Adrenal gland (tissue), 9 donors: ENCODE measurements at regions not wholly inside any gene's neighbourhood (a gene's known extent, or its start where the extent isn't known, plus 50 kb on each side); places are given as distances from the start of the nearest gene placed in this dataset.

ENCODE experiments used
- DNase-seq, 7 donors: peaks; one replicate each; pipeline ENCODE4 v3.0.0-alpha.2; 2019 to 2020
- H3K27ac ChIP-seq, 5 donors: fragments of 200-600 bp; sonication (generic) in 4 of 5; 1 replicate in 3 of 5; 2 replicates in 2 of 5; pipeline versions ENCODE4 v1.5.1 to v1.8.0; 2016 to 2020; ENCODE audit warnings: mild to moderate bottlenecking in 1 of 5
- H3K27me3 ChIP-seq: fragments of 200-600 bp; 2 replicates; pipeline ENCODE4 v1.8.0; 2021
- H3K36me3 ChIP-seq, 2 donors: fragments of 200-600 bp; replicated peaks in 1 of 2; 1 replicate in 1 of 2; 2 replicates in 1 of 2; pipeline versions ENCODE4 v1.5.1 to v1.8.0; 2018 to 2022
- H3K4me1 ChIP-seq, 2 donors: fragments of 200-600 bp; replicated peaks in 1 of 2; 1 replicate in 1 of 2; 2 replicates in 1 of 2; pipeline versions ENCODE4 v1.5.1 to v1.8.0; 2018 to 2021
- H3K4me3 ChIP-seq, 4 donors: fragments of 200-600 bp; sonication (generic) in 3 of 4; one replicate each; pipeline ENCODE4 v1.5.1; 2016 to 2018
- H3K9me3 ChIP-seq, 3 donors: fragments of 200-600 bp; sonication (generic) in 1 of 3; replicated peaks in 1 of 3; 1 replicate in 2 of 3; 2 replicates in 1 of 3; pipeline versions ENCODE4 v1.5.1 to v1.8.0; 2016 to 2021
- CTCF ChIP-seq, 6 experiments: fragments of 450-650 bp in 4 of 6; fragments of 200-600 bp in 2 of 6; sonication (generic) in 1 of 6; IDR thresholded peaks; 1 replicate in 5 of 6; 2 replicates in 1 of 6; pipeline versions ENCODE4 v1.5.1 to v1.8.0; 2016 to 2021; ENCODE audit warnings: antibody characterized with exemption in 6 of 6, mild to moderate bottlenecking in 2 of 6, moderate library complexity in 1 of 6
- POLR2A ChIP-seq, 2 donors: fragments of 450-650 bp; IDR thresholded peaks; one replicate each; pipeline ENCODE4 v1.6.1; 2017; ENCODE audit warnings: antibody characterized with exemption in 2 of 2, mild to moderate bottlenecking in 2 of 2, moderate library complexity in 1 of 2
- WGBS, 4 donors: extraction: QIAGEN DNeasy Blood & Tissue Kit in 2 of 4; methylation state at CpG; one replicate each; pipeline versions ENCODE4 v1.1.5 to v1.1.7; 2013 to 2017; 5-methylcytosine and 5-hydroxymethylcytosine counted together
- intact Hi-C, 2 donors: fragments of 100-400 bp; cut with DNase I; formaldehyde crosslinking; loops; one replicate each; pipeline versions ENCODE4 v1.14.1 to v1.15.0; 2022 to 2023
- donor health status: healthy with polysubstance abuse.
- donor health status: Bipolar disorder and iron deficiency.
- donor health status: DM: yes; HTN: yes; CAD: no.
- donor health status: DM: no; HTN: no; CAD: no.
- donor health status: DM: no; HTN: no; CAD: no.

GRCh38 chr2:129190494-129190893 is 789.0 kb upstream of the RAB6C start:
- H3K9me3 ChIP-seq = peaks cover 0 to 6% (median 0%) of the 10 kb centered on the region in 3 donors
- no peak overlapping the region for H3K4me3 ChIP-seq
- no peak for TF ChIP-seq CTCF (IDR thresholded peaks at IDR 0.05)
- no peak for TF ChIP-seq POLR2A (IDR thresholded peaks at IDR 0.05)
- no peak for DNase-seq
- H3K27ac ChIP-seq = no peak overlapping the region
- WGBS, 4 donors = 85 to 90% (median 88%) methylated on average over 6 of the region's 6 CpGs
- intact Hi-C loops = no loop called here
- H3K27me3 ChIP-seq = no peaks in the 10 kb centered on the region
- no peaks in the 10 kb centered on the region for H3K36me3 ChIP-seq
- no peaks in the 10 kb centered on the region for H3K4me1 ChIP-seq

- intact Hi-C loops = no loop called here
- Histone ChIP-seq H3K36me3 (no peaks in the 10 kb centered on the region), H3K4me1 (no peaks in the 10 kb centered on the region), H3K27me3 (no peaks in the 10 kb centered on the region), H3K9me3 (no peaks in the 10 kb centered on the region), H3K4me3 (no peak overlapping the region), H3K27ac (no peak overlapping the region)
- WGBS, 4 donors = 76 to 84% (median 80%) methylated on average over 3 to 4 of the region's 4 CpGs
- no peak for DNase-seq
- no peak for TF ChIP-seq POLR2A (IDR thresholded peaks at IDR 0.05)
- no peak for TF ChIP-seq CTCF (IDR thresholded peaks at IDR 0.05)
Measured at GRCh38 chr2:129191530-129191929, 787.9 kb upstream of the RAB6C start.

GRCh38 chr2:129192117-129192516 is 787.3 kb upstream of the RAB6C start:
- H3K27me3 ChIP-seq = no peaks in the 10 kb centered on the region
- intact Hi-C loops = no loop called here
- H3K4me3 ChIP-seq = no peak overlapping the region
- H3K36me3 ChIP-seq = no peaks in the 10 kb centered on the region
- TF ChIP-seq CTCF (IDR thresholded peaks at IDR 0.05) (no peak), POLR2A (IDR thresholded peaks at IDR 0.05) (no peak)
- H3K9me3 ChIP-seq = no peaks in the 10 kb centered on the region
- no peak overlapping the region for H3K27ac ChIP-seq
- 80 to 90% (median 87%) methylated on average over 4 to 5 of the region's 5 CpGs for WGBS, 4 donors
- H3K4me1 ChIP-seq = no peaks in the 10 kb centered on the region
- no peak for DNase-seq

GRCh38 chr2:129192841-129193253 is 786.6 kb upstream of the RAB6C start:
- H3K4me1 ChIP-seq = no peaks in the 10 kb centered on the region
- no peaks in the 10 kb centered on the region for H3K9me3 ChIP-seq
- DNase-seq = peak in 1 of 7 donors; percentile 8
- TF ChIP-seq CTCF (IDR thresholded peaks at IDR 0.05) = no peak
- no peaks in the 10 kb centered on the region for H3K27me3 ChIP-seq
- H3K27ac ChIP-seq = no peak overlapping the region
- WGBS, 4 donors = 77 to 89% (median 80%) methylated on average over 6 to 8 of the region's 8 CpGs
- intact Hi-C loops = no loop called here
- no peaks in the 10 kb centered on the region for H3K36me3 ChIP-seq
- no peak overlapping the region for H3K4me3 ChIP-seq
